GM20000 (cell line): ENCODE measurements at regions not wholly inside any gene's neighbourhood (a gene's known extent, or its start where the extent isn't known, plus 50 kb on each side); places are given as distances from the start of the nearest gene placed in this dataset.

Source experiments
- DNase-seq: peaks from one replicate; pipeline ENCODE4 v3.0.0; 2012; ENCODE audit warnings: low spot score
- CTCF ChIP-seq: IDR thresholded peaks from 2 replicates; pipeline ENCODE4 v1.5.1; 2012; ENCODE audit warnings: mild to moderate bottlenecking, control low read depth; ENCODE audit errors: extremely low read depth, missing control alignments

GRCh38 chr13:111973605-111974340, 93.2 kb upstream of the SOX1 start:
- DNase-seq = no peak
- no peak for TF ChIP-seq CTCF

DNA sequence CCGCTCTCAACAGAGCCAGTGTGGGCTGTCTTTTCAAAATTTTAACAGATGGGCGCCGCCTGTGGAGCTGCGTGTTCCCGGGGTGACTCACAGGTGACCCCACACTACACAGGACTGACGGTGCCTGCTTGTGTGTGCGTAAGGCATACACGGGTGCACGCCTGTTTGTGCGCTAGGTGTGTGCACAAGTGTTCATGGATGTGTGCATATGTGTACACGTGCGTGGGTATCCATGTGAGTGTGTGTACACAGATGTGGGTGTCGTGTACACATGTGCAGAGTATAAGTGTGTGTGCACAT, 92.7 kb upstream of the SOX1 start:
- no peak for TF ChIP-seq CTCF
- no peak for DNase-seq

DNA sequence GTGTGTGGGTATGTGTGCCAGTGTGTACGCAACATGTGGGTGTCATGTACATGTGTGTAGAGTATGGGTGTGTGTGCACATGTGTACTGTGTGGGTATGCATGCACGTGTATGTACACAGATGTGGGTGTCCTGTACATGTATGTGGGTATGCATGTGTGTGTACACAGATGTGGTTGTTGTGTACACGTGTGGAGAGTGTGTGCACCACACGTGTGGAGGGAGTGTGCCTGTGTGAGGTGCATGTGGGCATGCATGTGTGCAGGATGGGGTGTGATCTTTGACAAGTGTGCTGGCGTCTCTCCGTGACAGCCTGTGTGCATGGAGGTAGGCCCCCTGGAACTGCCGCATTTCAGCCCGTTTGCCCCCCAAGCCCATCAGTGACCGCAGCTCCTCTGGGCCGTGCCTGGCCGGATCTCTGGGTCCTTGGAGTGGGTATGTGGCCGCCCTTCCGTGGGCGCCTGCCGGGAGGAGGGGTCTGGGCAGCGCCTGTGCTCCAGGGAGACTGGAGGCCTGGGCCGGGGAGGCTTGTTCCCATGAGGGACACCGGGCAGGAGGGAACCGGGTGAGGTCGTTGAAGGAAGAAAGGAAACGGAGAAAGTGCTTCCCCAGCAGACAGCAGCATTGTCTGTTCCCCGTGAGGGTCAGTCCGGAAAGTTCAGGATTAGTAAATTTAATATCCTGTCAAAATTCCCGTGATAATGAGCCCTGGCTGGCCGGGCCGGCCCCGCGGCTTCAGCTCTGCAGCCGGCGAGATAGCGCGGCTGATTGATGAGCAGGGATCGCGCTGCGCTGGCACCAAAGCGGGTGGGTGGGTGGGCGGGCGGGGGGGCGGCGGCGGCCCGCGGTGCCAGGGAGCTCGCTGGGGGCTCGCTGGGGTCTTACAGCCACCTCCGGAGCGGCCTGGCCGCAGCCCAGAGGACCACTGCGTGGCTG, 91.1 kb upstream of the SOX1 start:
- TF ChIP-seq CTCF = no peak
- DNase-seq = no peak

DNA sequence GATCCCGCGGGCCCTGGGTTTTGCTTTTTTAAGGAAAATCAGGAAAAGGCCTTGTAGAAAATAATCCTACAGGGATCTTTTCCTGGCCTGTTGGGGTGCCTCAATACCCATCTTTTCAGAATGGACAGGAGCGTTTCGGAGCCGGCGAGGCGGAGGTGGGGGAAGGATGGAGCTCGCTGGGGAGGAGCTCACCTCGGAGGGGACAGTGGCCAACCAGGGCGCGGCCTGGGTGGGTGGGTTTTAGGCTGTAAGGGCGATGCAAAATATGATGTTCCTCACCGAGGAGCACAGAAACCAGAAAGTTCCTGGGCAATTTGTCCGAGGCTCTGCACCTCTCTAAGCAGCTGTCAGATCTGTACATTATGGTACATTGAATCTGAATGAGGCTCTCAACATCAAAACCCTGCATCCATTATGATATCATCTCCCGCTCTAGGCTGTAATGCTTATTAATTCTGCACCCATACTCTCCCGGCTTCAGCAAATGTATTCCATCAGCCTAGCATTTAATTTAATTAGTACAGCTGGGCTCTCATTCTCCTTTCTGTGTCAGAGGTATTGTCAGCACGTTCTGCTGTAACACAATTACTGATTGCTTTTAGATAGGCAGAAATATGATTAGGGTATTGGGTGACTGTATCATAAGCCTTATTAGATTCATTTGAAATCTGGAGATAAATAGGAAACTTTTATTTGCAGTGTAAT, 90.3 kb upstream of the SOX1 start:
- no peak for TF ChIP-seq CTCF

GRCh38 chr13:111977179-111977506, 89.8 kb upstream of the SOX1 start:
- TF ChIP-seq CTCF = no peak
- no peak for DNase-seq

More for the DNA sequence above, 90.3 kb upstream of the SOX1 start:
- DNase-seq = no peak

- DNase-seq = no peak
- no peak for TF ChIP-seq CTCF
These were observed 88.4 kb upstream of the SOX1 start for GRCh38 chr13:111978546-111978945.
